ENCODE measurements at regions not wholly inside any gene's neighbourhood (a gene's known extent, or its start where the extent isn't known, plus 50 kb on each side); places are given as distances from the start of the nearest gene placed in this dataset.
A peak's percentile ranks its signal among the peaks of the same experiment; 100 is the strongest.

- H3K4me3 ChIP-seq (ENCODE audit: low read length), result no peak overlapping the region
- no peak for TF ChIP-seq ZNF274 (IDR thresholded peaks at IDR 0.05; ENCODE audit: low read depth, low read length)
Measured at GRCh38 chr2:143952536-143952935, 567.4 kb downstream of the ZEB2 start.

GRCh38 chr2:143950704-143951103, 569.2 kb downstream of the ZEB2 start:
- TF ChIP-seq ZNF274 (IDR thresholded peaks at IDR 0.05; ENCODE audit: low read depth, low read length), result no peak
- H3K4me3 ChIP-seq (ENCODE audit: low read length), result no peak overlapping the region

- TF ChIP-seq ZNF274 (IDR thresholded peaks at IDR 0.05; ENCODE audit: low read depth, low read length), result no peak
- no peak overlapping the region for H3K4me3 ChIP-seq (ENCODE audit: low read length)
Measured at GRCh38 chr2:143949121-143949848, 570.6 kb downstream of the ZEB2 start.

GRCh38 chr2:143948710-143949109, 571.2 kb downstream of the ZEB2 start:
- H3K4me3 ChIP-seq (ENCODE audit: low read length), result no peak overlapping the region
- no peak for TF ChIP-seq ZNF274 (IDR thresholded peaks at IDR 0.05; ENCODE audit: low read depth, low read length)

DNA sequence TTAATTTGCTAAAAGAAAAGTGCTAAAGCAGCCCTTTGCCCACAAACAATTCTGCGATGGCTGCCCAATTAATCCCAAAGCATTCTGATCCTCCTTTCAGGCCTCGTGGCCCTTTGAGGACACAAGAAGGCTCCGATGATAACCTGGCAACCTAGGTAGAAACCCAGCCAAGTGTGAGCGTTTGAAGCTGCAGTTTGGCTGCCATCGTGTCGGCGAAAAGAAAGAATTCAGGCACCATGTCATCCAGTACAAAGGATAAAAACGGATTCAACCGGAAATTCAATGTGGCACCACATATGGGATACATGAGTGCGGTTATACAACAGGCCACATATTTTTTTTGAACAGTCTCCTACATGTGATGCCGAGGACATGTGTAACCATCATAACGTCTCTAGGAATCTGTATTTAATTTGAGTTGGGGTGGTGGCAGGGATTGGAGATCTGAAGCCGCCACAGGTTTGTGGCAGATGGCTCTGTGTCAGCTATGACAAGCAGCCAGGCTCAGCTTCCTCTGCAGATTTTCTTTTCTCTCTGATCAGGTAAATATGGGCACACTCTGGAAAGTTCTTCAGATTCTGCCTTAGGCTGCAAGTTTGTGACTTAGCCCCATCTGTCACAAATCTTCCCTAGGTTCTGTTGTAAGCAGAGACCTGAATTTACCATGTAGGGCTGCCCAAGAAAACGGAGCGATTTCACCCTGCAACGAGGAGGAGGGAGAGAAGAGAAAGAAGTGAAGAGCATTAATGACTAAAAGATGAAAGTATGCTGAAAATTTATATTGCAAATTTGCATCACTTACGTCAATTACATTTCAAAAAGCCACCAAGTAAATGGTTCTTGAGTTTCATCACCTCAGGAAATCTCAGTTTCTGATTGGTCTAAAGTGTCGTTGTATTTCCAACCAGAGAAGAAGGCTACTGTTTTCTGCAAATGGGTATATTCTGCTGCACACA, 573.2 kb downstream of the ZEB2 start:
- H3K4me3 ChIP-seq (ENCODE audit: low read length), result no peak overlapping the region
- no peak for TF ChIP-seq ZNF274 (IDR thresholded peaks at IDR 0.05; ENCODE audit: low read depth, low read length)

DNA sequence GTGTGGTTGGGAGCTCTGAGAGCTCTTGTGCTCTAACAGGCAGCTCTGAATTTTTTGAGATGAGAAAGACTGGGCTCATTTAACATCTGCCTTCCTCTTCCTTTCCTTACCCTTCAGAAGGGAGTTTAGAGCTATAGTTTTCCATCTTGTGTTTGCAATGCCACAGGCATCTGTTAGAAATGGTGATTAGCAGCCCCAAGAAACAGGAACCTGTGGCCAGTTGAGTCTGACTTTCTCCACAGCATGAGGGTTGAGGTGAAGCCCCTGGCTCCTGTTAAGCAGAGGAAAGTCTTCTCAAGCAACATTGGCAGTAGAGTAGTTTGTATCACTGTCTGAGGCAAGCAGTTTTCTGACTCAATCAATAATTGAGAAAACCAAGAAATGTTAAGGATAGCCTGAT, 577.4 kb downstream of the ZEB2 start:
- no peak overlapping the region for H3K4me3 ChIP-seq (ENCODE audit: low read length)

DNA sequence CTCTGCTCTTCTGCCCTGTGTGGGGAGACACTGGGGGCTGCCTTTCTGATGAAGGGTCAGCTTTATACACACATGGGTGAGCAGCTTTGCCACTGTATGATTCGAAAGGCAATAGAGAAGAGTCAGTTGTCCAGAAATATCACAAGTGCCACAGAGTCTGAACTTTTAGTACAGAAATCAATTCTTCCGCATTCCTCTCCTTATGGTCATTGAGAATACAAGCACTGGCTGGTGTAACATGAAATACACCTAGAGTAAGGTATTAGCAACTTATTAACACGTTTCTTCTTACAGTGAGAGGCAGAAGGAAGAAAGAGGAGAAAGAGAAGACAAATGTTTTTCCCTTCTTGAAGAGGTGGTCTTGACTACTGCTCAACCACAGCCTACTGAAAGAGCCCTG, 579.2 kb downstream of the ZEB2 start:
- TF ChIP-seq ZNF274 (IDR thresholded peaks at IDR 0.05; ENCODE audit: low read depth, low read length), result no peak
- H3K4me3 ChIP-seq (ENCODE audit: low read length), result no peak overlapping the region

More for the DNA sequence above, 577.4 kb downstream of the ZEB2 start:
- no peak for TF ChIP-seq ZNF274 (IDR thresholded peaks at IDR 0.05; ENCODE audit: low read depth, low read length)

DNA sequence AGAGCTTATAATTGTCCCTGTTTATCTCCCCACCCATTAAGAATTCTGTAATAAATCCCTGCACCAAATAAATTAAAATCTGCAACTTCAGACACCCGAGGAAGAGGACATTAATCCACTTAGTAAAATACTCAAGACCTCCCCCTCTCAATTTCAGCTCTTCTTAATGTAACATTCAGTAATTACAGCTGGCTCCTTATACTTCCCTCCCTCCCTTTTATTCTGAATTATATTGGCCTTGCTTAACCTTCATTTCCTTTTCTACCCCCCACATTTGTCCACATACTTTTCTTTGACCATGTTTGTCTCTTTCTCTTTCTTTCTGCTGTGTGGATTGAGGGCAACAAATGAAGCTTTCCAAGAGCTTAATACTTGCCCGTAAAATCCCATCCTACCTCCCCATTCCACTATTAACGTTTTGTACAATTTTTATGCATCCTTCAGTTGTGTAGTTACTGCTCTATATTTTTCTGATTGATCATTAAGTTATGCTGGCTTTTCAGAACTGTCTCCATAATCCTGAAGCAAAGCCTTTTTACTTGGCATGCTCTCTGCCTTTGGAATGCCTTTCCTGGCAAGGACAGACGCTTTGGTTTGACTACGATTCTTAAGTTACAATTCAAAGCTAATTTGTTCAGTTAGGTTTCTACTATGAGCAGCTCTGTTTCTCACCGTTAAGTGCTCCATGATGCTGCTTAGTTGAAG, 580.1 kb downstream of the ZEB2 start:
- no peak overlapping the region for H3K4me3 ChIP-seq (ENCODE audit: low read length)
- no peak for TF ChIP-seq ZNF274 (IDR thresholded peaks at IDR 0.05; ENCODE audit: low read depth, low read length)

- TF ChIP-seq ZNF274 (IDR thresholded peaks at IDR 0.05; ENCODE audit: low read depth, low read length), result no peak
- peak overlapping the region; percentile 64; the same call in 1 of the 2 replicates for H3K4me3 ChIP-seq (ENCODE audit: low read length)
Measured at GRCh38 chr2:143937723-143938350, 582.1 kb downstream of the ZEB2 start.

- no peak for TF ChIP-seq ZNF274 (IDR thresholded peaks at IDR 0.05; ENCODE audit: low read depth, low read length)
Measured at GRCh38 chr2:143936848-143937722, 582.8 kb downstream of the ZEB2 start.

GRCh38 chr2:143936538-143936847, 583.4 kb downstream of the ZEB2 start:
- peak overlapping the region; percentile 64; the same call in 1 of the 2 replicates for H3K4me3 ChIP-seq (ENCODE audit: low read length)
- TF ChIP-seq ZNF274 (IDR thresholded peaks at IDR 0.05; ENCODE audit: low read depth, low read length), result no peak

More at GRCh38 chr2:143936848-143937722, 582.8 kb downstream of the ZEB2 start:
- peak overlapping the region; percentile 64; the same call in 1 of the 2 replicates for H3K4me3 ChIP-seq (ENCODE audit: low read length)

DNA sequence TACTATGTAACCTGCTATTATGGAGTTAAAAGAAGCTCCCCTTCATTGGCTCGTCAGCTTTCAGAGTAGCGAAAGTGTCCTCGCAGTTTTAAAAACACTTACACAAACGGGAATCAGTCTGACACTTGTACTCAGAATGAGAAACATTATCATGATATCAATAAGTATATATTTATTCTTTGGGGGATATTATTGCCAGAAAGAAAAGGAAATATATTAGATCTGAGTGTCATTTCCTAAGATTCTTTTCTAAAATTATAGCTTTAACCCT, 584.5 kb downstream of the ZEB2 start:
- no peak overlapping the region for H3K4me3 ChIP-seq (ENCODE audit: low read length)
- no peak for TF ChIP-seq ZNF274 (IDR thresholded peaks at IDR 0.05; ENCODE audit: low read depth, low read length)

Measured in GM08714 (cell line).